ENCODE measurements at regions not wholly inside any gene's neighbourhood (a gene's known extent, or its start where the extent isn't known, plus 50 kb on each side); places are given as distances from the start of the nearest gene placed in this dataset.
"Not testable (repeated sequence)": the region's sequence is repeated elsewhere in the genome, so short reads cannot be mapped to it uniquely, and the experiment has no call there.

- DNase-seq: no peak
These were observed 118.9 kb upstream of the TANK start for GRCh38 chr2:161041356-161041755.

- DNase-seq: no peak
These were observed 117.1 kb upstream of the TANK start for GRCh38 chr2:161042990-161043625.

- DNase-seq: no peak
These were observed 115.9 kb upstream of the TANK start for GRCh38 chr2:161044095-161044865.

- DNase-seq: no peak
These were observed 115.3 kb upstream of the TANK start for GRCh38 chr2:161044921-161045320.

- no peak for DNase-seq
These were observed 114.5 kb upstream of the TANK start for GRCh38 chr2:161045726-161046125.

- DNase-seq: no peak
These were observed 113.4 kb upstream of the TANK start for GRCh38 chr2:161046876-161047275.

- no peak for DNase-seq
These were observed 111.9 kb upstream of the TANK start for GRCh38 chr2:161048317-161048716.

- no peak for DNase-seq
These were observed 110.7 kb upstream of the TANK start for GRCh38 chr2:161049559-161049958.

- no peak for DNase-seq
These were observed 108.0 kb upstream of the TANK start for GRCh38 chr2:161052214-161052613.

GRCh38 chr2:161055289-161055688, 104.9 kb upstream of the TANK start:
- DNase-seq: no peak

- DNase-seq: no peak
These were observed 100.8 kb upstream of the TANK start for GRCh38 chr2:161059388-161059787.

- no peak for DNase-seq
These were observed 98.4 kb upstream of the TANK start for GRCh38 chr2:161061786-161062185.

- no peak for DNase-seq
These were observed 96.9 kb upstream of the TANK start for GRCh38 chr2:161063157-161063945.

GRCh38 chr2:161063946-161064306, 96.3 kb upstream of the TANK start:
- DNase-seq: no peak

- DNase-seq: no peak
These were observed 92.3 kb upstream of the TANK start for GRCh38 chr2:161067846-161068350.

- DNase-seq: no peak
These were observed 91.6 kb upstream of the TANK start for GRCh38 chr2:161068670-161069069.

- no peak for DNase-seq
These were observed 89.3 kb upstream of the TANK start for GRCh38 chr2:161070693-161071479.

- DNase-seq: not testable (repeated sequence)
These were observed 87.8 kb upstream of the TANK start for GRCh38 chr2:161072436-161072835.

- no peak for DNase-seq
These were observed 84.5 kb upstream of the TANK start for GRCh38 chr2:161075701-161076100.

GRCh38 chr2:161076936-161077335, 83.3 kb upstream of the TANK start:
- DNase-seq: no peak

GRCh38 chr2:161077367-161078210, 82.6 kb upstream of the TANK start:
- no peak for DNase-seq

- DNase-seq: no peak
These were observed 82.1 kb upstream of the TANK start for GRCh38 chr2:161078211-161078539.

Data from SHP77 treated with DMSO at 0.1 percent for 48 hours (cell line).